ENCODE measurements at regions not wholly inside any gene's neighbourhood (a gene's known extent, or its start where the extent isn't known, plus 50 kb on each side); places are given as distances from the start of the nearest gene placed in this dataset.
A peak's percentile ranks its signal among the peaks of the same experiment; 100 is the strongest.
"Not testable (repeated sequence)": the region's sequence is repeated elsewhere in the genome, so short reads cannot be mapped to it uniquely, and the experiment has no call there.

DNA sequence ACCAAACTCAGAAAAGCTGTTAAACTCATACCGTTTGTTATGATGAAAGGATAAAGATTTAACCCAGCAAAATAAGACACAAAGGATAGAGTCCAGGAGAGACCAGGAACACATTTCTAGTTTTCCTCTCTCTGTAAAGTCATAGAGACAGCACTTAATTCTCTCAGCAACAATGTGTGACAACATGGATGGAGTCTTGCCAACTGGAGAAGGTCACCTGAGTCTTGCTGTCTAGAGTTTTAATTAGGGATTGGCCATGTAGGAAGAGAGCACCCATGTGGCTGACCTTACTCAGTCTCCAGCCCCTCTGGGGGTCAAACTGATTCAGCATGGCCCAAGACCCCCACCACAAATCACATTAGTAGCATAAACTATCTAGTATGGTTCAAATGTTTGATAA is 151.0 kb upstream of the ATF7IP start:
- DNase-seq (ENCODE audit: unreplicated experiment), result no peak
- BruUV-seq (replicated peaks), result no TSS peak
- no peaks in the 10 kb centered on the region for H3K9me3 Mint-ChIP-seq (ENCODE audit: unreplicated experiment)
- no peak overlapping the region for H3K27ac Mint-ChIP-seq (ENCODE audit: low read depth, unreplicated experiment)
- TF ChIP-seq, protein P1, sequence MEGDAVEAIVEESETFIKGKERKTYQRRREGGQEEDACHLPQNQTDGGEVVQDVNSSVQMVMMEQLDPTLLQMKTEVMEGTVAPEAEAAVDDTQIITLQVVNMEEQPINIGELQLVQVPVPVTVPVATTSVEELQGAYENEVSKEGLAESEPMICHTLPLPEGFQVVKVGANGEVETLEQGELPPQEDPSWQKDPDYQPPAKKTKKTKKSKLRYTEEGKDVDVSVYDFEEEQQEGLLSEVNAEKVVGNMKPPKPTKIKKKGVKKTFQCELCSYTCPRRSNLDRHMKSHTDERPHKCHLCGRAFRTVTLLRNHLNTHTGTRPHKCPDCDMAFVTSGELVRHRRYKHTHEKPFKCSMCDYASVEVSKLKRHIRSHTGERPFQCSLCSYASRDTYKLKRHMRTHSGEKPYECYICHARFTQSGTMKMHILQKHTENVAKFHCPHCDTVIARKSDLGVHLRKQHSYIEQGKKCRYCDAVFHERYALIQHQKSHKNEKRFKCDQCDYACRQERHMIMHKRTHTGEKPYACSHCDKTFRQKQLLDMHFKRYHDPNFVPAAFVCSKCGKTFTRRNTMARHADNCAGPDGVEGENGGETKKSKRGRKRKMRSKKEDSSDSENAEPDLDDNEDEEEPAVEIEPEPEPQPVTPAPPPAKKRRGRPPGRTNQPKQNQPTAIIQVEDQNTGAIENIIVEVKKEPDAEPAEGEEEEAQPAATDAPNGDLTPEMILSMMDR (IDR thresholded peaks at IDR 0.05; ENCODE audit: unreplicated experiment), result no peak
- H3K4me3 Mint-ChIP-seq (ENCODE audit: unreplicated experiment), result no peak overlapping the region
- ChIA-PET CTCF (interaction anchor here (0.6 to 1.1 kb wide), 2 partner anchors 29 to 415 kb away, joined by 3 to 8 read pairs; no protein-coding TSS in a partner anchor), POLR2A (no interaction called here)
- no peaks in the 10 kb centered on the region for H3K36me3 Mint-ChIP-seq (ENCODE audit: insufficient read depth, unreplicated experiment)
- H3K4me1 Mint-ChIP-seq (ENCODE audit: insufficient read depth, unreplicated experiment), result no peaks in the 10 kb centered on the region
- intact Hi-C loops (cut with micrococcal nuclease), result no loop called here
- no peaks in the 10 kb centered on the region for H3K27me3 Mint-ChIP-seq (ENCODE audit: insufficient read depth, unreplicated experiment)

DNA sequence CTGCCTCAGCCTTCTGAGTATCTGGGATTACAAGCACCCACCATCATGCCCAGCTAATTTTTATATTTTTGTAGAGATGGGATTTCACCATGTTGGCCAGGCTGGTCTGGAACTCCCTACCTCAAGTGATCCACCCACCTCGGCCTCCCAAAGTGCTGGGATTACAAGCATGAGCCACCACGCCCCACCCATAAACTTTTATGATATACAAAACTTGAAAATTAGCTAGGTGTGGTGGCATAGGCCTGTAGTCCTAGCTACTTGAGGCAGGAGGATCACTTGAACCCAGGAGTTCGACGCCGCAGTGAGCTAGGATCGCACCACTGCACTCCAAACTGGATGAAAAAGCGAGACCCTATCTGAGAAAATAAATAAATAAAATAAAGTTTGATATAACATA is 149.5 kb upstream of the ATF7IP start:
- POLR2A ChIA-PET; intact Hi-C loops (cut with micrococcal nuclease); H3K36me3 Mint-ChIP-seq (ENCODE audit: insufficient read depth, unreplicated experiment); BruUV-seq (replicated peaks); H3K27me3 Mint-ChIP-seq (ENCODE audit: insufficient read depth, unreplicated experiment); H3K9me3 Mint-ChIP-seq (ENCODE audit: unreplicated experiment); DNase-seq (ENCODE audit: unreplicated experiment); H3K4me1 Mint-ChIP-seq (ENCODE audit: insufficient read depth, unreplicated experiment): not testable (repeated sequence)
- Mint-ChIP-seq H3K27ac (ENCODE audit: low read depth, unreplicated experiment) (peak overlapping the region; percentile 19), H3K4me3 (ENCODE audit: unreplicated experiment) (peak overlapping the region; percentile 21)
- CTCF ChIA-PET, result interaction anchor here (0.6 to 1.8 kb wide), 4 partner anchors 17 to 32 kb away, joined by 3 to 9 read pairs (median 3); no protein-coding TSS in a partner anchor

DNA sequence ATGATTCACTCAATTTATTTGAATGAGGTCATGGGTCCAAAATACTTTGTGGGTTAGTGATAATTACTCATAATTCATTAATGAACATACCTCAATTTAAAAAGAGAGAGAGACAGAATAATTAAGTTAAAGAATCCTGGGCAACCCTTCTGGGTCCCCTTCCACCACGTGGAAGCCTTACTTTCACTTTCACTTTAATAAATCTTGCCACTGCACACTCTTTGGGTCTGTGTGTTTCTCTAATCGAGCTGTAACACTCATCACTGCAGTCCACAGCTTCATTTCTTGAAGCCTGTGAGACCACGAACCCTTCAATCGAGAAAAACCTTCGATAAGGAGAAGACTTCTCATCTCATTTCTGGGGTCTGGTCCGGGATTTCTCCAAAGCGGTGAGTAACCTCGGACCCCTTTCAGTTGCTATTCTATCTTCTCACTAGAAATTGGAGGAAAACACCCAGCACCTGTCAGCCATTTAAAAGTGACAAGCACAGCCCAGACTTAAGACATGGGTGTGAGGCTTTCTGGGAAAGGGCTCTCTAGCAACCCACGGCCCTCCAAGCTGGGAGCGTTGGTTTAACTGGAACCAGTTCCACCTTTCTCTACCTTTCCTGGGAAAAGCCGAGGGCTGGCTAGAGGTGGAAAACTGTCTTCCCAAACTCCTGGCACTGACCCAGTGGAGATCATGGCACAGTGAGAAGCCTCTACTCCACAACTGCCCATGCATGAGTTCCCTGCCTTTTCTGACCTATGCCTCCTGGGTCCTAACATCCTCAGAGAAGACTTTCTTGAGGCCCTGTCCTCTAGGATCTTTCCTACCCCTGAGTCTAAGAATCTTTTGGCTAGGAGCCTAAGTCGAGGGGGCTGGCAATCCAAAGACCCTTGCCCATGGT is 148.8 kb upstream of the ATF7IP start:
- TF ChIP-seq, protein P1 (IDR thresholded peaks at IDR 0.05; ENCODE audit: unreplicated experiment), result no peak
- Mint-ChIP-seq H3K27me3 (ENCODE audit: insufficient read depth, unreplicated experiment) (no peaks in the 10 kb centered on the region), H3K27ac (ENCODE audit: low read depth, unreplicated experiment) (peak overlapping the region; percentile 19), H3K9me3 (ENCODE audit: unreplicated experiment) (no peaks in the 10 kb centered on the region), H3K4me1 (ENCODE audit: insufficient read depth, unreplicated experiment) (no peaks in the 10 kb centered on the region), H3K36me3 (ENCODE audit: insufficient read depth, unreplicated experiment) (no peaks in the 10 kb centered on the region), H3K4me3 (ENCODE audit: unreplicated experiment) (peak overlapping the region; percentile 21)
- BruUV-seq (replicated peaks), result no TSS peak
- intact Hi-C loops (cut with micrococcal nuclease), result no loop called here
- no peak for DNase-seq (ENCODE audit: unreplicated experiment)
- POLR2A ChIA-PET, result no interaction called here
- CTCF ChIA-PET, result interaction anchor here (0.6 to 1.8 kb wide), 2 partner anchors 16 to 22 kb away, joined by 3 to 9 read pairs; no protein-coding TSS in a partner anchor

DNA sequence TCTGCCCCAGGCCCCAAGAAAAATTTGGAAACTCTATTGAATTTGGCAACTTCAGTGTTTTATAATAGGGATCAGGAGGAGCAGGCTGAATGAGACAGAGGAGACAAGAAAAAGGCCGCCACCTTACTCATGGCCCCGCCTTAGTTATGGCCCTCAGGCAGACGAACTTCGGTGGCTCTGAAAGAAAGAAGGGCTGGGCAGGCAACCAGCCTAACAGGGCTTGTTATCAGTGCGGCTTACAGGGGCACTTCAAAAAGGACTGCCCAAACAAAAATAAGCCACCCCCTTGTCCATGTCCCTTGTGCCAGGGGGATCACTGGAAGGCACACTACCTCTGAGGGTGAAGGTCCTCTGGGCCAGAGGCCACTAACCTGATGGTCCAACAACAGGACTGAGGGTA is 146.3 kb upstream of the ATF7IP start:
- no peak overlapping the region for H3K4me3 Mint-ChIP-seq (ENCODE audit: unreplicated experiment)
- H3K4me1 Mint-ChIP-seq (ENCODE audit: insufficient read depth, unreplicated experiment), result no peaks in the 10 kb centered on the region
- H3K36me3 Mint-ChIP-seq (ENCODE audit: insufficient read depth, unreplicated experiment), result no peaks in the 10 kb centered on the region
- no peak for DNase-seq (ENCODE audit: unreplicated experiment)
- H3K9me3 Mint-ChIP-seq (ENCODE audit: unreplicated experiment), result no peaks in the 10 kb centered on the region
- CTCF ChIA-PET, result interaction anchor here (3.8 kb wide), 1 partner anchor 34 kb away, joined by 15 read pairs; no protein-coding TSS in a partner anchor
- no peaks in the 10 kb centered on the region for H3K27me3 Mint-ChIP-seq (ENCODE audit: insufficient read depth, unreplicated experiment)
- no peak overlapping the region for H3K27ac Mint-ChIP-seq (ENCODE audit: low read depth, unreplicated experiment)
- TF ChIP-seq, protein P1 (IDR thresholded peaks at IDR 0.05; ENCODE audit: unreplicated experiment), result no peak
- POLR2A ChIA-PET, result interaction anchor here (0.8 kb wide), 1 partner anchor 20 kb away, joined by 3 read pairs; no protein-coding TSS in a partner anchor
- intact Hi-C loops (cut with micrococcal nuclease), result no loop called here
- BruUV-seq (replicated peaks), result no TSS peak

DNA sequence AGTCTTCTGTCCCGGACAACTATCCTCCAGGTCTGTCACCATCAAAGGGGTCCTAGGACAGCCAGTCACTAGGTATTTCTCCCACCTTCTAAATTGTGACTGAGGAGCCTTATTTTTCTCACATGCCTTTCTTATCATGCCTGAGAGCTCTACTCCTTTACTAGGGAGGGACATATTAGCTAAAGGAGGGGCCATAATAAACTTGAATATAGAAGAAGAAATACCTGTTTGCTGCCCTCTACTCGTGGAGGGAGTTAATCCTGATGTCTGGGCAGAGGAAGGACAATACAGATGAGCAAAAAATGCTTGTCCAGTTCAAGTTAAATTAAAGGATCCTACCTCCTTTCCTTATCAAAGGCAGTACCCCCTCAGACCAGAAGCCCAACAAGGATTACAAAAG is 145.8 kb upstream of the ATF7IP start:
- H3K36me3 Mint-ChIP-seq (ENCODE audit: insufficient read depth, unreplicated experiment); H3K4me3 Mint-ChIP-seq (ENCODE audit: unreplicated experiment); H3K27me3 Mint-ChIP-seq (ENCODE audit: insufficient read depth, unreplicated experiment); intact Hi-C loops (cut with micrococcal nuclease); H3K9me3 Mint-ChIP-seq (ENCODE audit: unreplicated experiment); H3K27ac Mint-ChIP-seq (ENCODE audit: low read depth, unreplicated experiment); H3K4me1 Mint-ChIP-seq (ENCODE audit: insufficient read depth, unreplicated experiment); DNase-seq (ENCODE audit: unreplicated experiment); BruUV-seq (replicated peaks): not testable (repeated sequence)
- POLR2A ChIA-PET, result interaction anchor here (0.8 kb wide), 1 partner anchor 20 kb away, joined by 3 read pairs; no protein-coding TSS in a partner anchor
- CTCF ChIA-PET, result interaction anchor here (0.6 to 3.8 kb wide), 3 partner anchors 34 to 979 kb away, joined by 3 to 15 read pairs (median 5); no protein-coding TSS in a partner anchor
